Endodermal cell (in vitro differentiated cells): ENCODE measurements at regions not wholly inside any gene's neighbourhood (a gene's known extent, or its start where the extent isn't known, plus 50 kb on each side); places are given as distances from the start of the nearest gene placed in this dataset.

Experiments
- DNase-seq: peaks from one replicate; pipeline ENCODE4 v3.0.0-alpha.2; 2017
- H3K27ac ChIP-seq: 2 replicates; pipeline ENCODE4 v1.5.1; 2013; ENCODE audit warnings: mild to moderate bottlenecking, low read depth, low read length, moderate library complexity
- H3K27me3 ChIP-seq: 2 replicates; pipeline ENCODE4 v1.6.1; 2013; ENCODE audit warnings: mild to moderate bottlenecking, low read length, moderate library complexity; ENCODE audit not compliant: insufficient read depth, control insufficient read depth, poor library complexity, severe bottlenecking
- H3K36me3 ChIP-seq: 2 replicates; pipeline ENCODE4 v1.7.0; 2013; ENCODE audit warnings: mild to moderate bottlenecking, low read length, moderate library complexity; ENCODE audit not compliant: control insufficient read depth, insufficient read depth
- H3K4me1 ChIP-seq: one replicate; pipeline ENCODE4 v1.7.0; 2013; ENCODE audit warnings: low read length; ENCODE audit not compliant: control insufficient read depth, insufficient read depth
- H3K4me3 ChIP-seq: 2 replicates; pipeline ENCODE4 v1.5.1; 2013; ENCODE audit warnings: mild to moderate bottlenecking, low read length, moderate library complexity
- H3K9ac ChIP-seq: 2 replicates; pipeline ENCODE4 v1.6.1; 2013; ENCODE audit warnings: mild to moderate bottlenecking, low read length, moderate library complexity; ENCODE audit not compliant: poor library complexity, severe bottlenecking; ENCODE audit errors: extremely low read depth
- H3K9me3 ChIP-seq: 2 replicates; pipeline ENCODE4 v1.6.1; 2013; ENCODE audit warnings: mild to moderate bottlenecking, low read length, moderate library complexity; ENCODE audit not compliant: control insufficient read depth
- H3K27ac Mint-ChIP-seq: 2 replicates; pipeline ENCODE4 v1.8.0; 2020; ENCODE audit warnings: mixed read lengths
- H3K27me3 Mint-ChIP-seq: 2 replicates; pipeline ENCODE4 v1.8.0; 2021; ENCODE audit warnings: mild to moderate bottlenecking, mixed read lengths; ENCODE audit not compliant: insufficient read depth
- H3K36me3 Mint-ChIP-seq: 2 replicates; pipeline ENCODE4 v1.8.0; 2020; ENCODE audit warnings: low read depth, mixed read lengths
- H3K4me1 Mint-ChIP-seq: 2 replicates; pipeline ENCODE4 v1.8.0; 2020; ENCODE audit warnings: mixed read lengths
- H3K4me3 Mint-ChIP-seq: 2 replicates; pipeline ENCODE4 v1.8.0; 2020; ENCODE audit warnings: mild to moderate bottlenecking, moderate library complexity, mixed read lengths
- H3K9me3 Mint-ChIP-seq: 2 replicates; pipeline ENCODE4 v1.8.0; 2020; ENCODE audit warnings: mild to moderate bottlenecking, mixed read lengths
- WGBS, 2 experiments: methylation state at CpG; one replicate each; pipeline versions ENCODE4 v1.1.5 to v1.1.7; 2013; ENCODE audit warnings: missing lambda C conversion rate in 2 of 2, mixed read lengths in 1 of 2; ENCODE audit not compliant: insufficient coverage in 1 of 2, insufficient read length in 1 of 2; 5-methylcytosine and 5-hydroxymethylcytosine counted together
- TF ChIP-seq, protein P1 (sequence below): fragments of 200-600 bp; sonication (generic); conservative IDR thresholded peaks from 2 replicates; pipeline ENCODE4 v1.5.0; 2021; ENCODE audit warnings: antibody characterized with exemption, mild to moderate bottlenecking

GRCh38 chr6:170167657-170168159, 123.2 kb downstream of the DLL1 start:
- TF ChIP-seq, protein P1, sequence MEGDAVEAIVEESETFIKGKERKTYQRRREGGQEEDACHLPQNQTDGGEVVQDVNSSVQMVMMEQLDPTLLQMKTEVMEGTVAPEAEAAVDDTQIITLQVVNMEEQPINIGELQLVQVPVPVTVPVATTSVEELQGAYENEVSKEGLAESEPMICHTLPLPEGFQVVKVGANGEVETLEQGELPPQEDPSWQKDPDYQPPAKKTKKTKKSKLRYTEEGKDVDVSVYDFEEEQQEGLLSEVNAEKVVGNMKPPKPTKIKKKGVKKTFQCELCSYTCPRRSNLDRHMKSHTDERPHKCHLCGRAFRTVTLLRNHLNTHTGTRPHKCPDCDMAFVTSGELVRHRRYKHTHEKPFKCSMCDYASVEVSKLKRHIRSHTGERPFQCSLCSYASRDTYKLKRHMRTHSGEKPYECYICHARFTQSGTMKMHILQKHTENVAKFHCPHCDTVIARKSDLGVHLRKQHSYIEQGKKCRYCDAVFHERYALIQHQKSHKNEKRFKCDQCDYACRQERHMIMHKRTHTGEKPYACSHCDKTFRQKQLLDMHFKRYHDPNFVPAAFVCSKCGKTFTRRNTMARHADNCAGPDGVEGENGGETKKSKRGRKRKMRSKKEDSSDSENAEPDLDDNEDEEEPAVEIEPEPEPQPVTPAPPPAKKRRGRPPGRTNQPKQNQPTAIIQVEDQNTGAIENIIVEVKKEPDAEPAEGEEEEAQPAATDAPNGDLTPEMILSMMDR: no peak
- no peak for DNase-seq
- no peak overlapping the region for H3K4me3 ChIP-seq
- Mint-ChIP-seq H3K9me3 (peaks cover 43% of the 10 kb centered on the region), H3K27me3 (no peaks in the 10 kb centered on the region), H3K36me3 (no peaks in the 10 kb centered on the region), H3K27ac (no peak overlapping the region), H3K4me1 (no peaks in the 10 kb centered on the region), H3K4me3 (no peak overlapping the region)
- H3K36me3 ChIP-seq: no peaks in the 10 kb centered on the region
- no peaks in the 10 kb centered on the region for H3K4me1 ChIP-seq
- 81 to 82% methylated on average over 7 to 19 of the region's 19 CpGs for WGBS, 2 experiments
- no peaks in the 10 kb centered on the region for H3K9me3 ChIP-seq
- no peak overlapping the region for H3K27ac ChIP-seq
- no peak overlapping the region for H3K9ac ChIP-seq
- H3K27me3 ChIP-seq: no peaks in the 10 kb centered on the region

DNA sequence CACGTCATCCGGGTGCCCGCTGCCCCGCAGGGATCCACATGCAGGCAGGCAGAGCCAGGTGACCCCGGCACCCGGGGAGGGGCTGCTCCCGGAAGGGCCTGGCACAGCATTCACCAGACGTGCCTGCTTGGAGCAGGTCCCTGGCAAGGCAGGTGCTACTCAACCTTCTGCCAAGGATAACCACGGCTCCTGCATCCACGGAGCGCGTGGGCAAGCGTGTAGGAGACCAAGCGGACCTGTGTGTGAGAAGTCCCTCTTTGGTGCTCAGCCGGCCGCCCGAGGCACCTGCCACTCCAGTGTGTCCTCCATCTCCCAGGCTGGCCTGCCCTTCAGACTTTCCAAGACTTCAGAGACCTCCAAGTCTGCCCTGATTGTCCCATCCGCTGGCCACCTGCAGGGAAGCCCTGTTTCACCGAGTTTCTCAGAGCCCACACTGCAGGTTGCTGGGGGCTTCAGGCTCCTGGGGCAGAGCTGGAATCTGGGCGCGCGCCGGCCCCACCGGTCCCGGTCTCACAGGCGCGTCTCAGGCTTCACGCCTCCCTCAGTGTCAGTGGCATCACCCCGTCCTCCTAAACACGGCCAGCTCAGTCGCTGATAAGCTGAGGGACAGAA, 124.3 kb downstream of the DLL1 start:
- H3K4me1 Mint-ChIP-seq: no peaks in the 10 kb centered on the region

GRCh38 chr6:170165471-170166117, 125.3 kb downstream of the DLL1 start:
- Histone ChIP-seq H3K27me3 (no peaks in the 10 kb centered on the region), H3K27ac (no peak overlapping the region), H3K4me3 (no peak overlapping the region), H3K36me3 (no peaks in the 10 kb centered on the region), H3K9ac (no peak overlapping the region), H3K9me3 (no peaks in the 10 kb centered on the region), H3K4me1 (no peaks in the 10 kb centered on the region)
- WGBS, 2 experiments: 95 to 98% methylated on average over 11 to 22 of the region's 22 CpGs
- Mint-ChIP-seq H3K27ac (no peak overlapping the region), H3K9me3 (peaks cover 30% of the 10 kb centered on the region), H3K4me1 (no peaks in the 10 kb centered on the region), H3K4me3 (no peak overlapping the region), H3K27me3 (no peaks in the 10 kb centered on the region), H3K36me3 (no peaks in the 10 kb centered on the region)
- DNase-seq: peak; percentile 42
- TF ChIP-seq, protein P1: no peak

More for the DNA sequence above, 124.3 kb downstream of the DLL1 start:
- 92 to 93% methylated on average over 26 to 31 of the region's 31 CpGs for WGBS, 2 experiments
- TF ChIP-seq, protein P1: no peak
- H3K9ac ChIP-seq: no peak overlapping the region
- Mint-ChIP-seq H3K4me3 (no peak overlapping the region), H3K9me3 (peaks cover 40% of the 10 kb centered on the region), H3K27ac (no peak overlapping the region), H3K27me3 (no peaks in the 10 kb centered on the region), H3K36me3 (no peaks in the 10 kb centered on the region)
- no peak overlapping the region for H3K4me3 ChIP-seq
- H3K9me3 ChIP-seq: no peaks in the 10 kb centered on the region
- no peak overlapping the region for H3K27ac ChIP-seq
- H3K36me3 ChIP-seq: no peaks in the 10 kb centered on the region
- H3K4me1 ChIP-seq: no peaks in the 10 kb centered on the region
- H3K27me3 ChIP-seq: no peaks in the 10 kb centered on the region
- DNase-seq: no peak
